ENCODE measurements at regions not wholly inside any gene's neighbourhood (a gene's known extent, or its start where the extent isn't known, plus 50 kb on each side); places are given as distances from the start of the nearest gene placed in this dataset.

- no peaks in the 10 kb centered on the region for H3K36me3 ChIP-seq (ENCODE audit: insufficient read depth, low read length)
- no peak overlapping the region for H3K4me2 ChIP-seq (ENCODE audit: insufficient read depth, low read length)
- no peaks in the 10 kb centered on the region for H3K79me2 ChIP-seq (ENCODE audit: insufficient read depth, low read length)
- H4K20me1 ChIP-seq (ENCODE audit: insufficient read depth, low read length) = no peaks in the 10 kb centered on the region
- no peak for DNase-seq
- H2AFZ ChIP-seq (ENCODE audit: low read depth, low read length) = no peak overlapping the region
- H3K4me1 ChIP-seq (ENCODE audit: insufficient read depth, low read length) = no peaks in the 10 kb centered on the region
- TF ChIP-seq, protein P1, sequence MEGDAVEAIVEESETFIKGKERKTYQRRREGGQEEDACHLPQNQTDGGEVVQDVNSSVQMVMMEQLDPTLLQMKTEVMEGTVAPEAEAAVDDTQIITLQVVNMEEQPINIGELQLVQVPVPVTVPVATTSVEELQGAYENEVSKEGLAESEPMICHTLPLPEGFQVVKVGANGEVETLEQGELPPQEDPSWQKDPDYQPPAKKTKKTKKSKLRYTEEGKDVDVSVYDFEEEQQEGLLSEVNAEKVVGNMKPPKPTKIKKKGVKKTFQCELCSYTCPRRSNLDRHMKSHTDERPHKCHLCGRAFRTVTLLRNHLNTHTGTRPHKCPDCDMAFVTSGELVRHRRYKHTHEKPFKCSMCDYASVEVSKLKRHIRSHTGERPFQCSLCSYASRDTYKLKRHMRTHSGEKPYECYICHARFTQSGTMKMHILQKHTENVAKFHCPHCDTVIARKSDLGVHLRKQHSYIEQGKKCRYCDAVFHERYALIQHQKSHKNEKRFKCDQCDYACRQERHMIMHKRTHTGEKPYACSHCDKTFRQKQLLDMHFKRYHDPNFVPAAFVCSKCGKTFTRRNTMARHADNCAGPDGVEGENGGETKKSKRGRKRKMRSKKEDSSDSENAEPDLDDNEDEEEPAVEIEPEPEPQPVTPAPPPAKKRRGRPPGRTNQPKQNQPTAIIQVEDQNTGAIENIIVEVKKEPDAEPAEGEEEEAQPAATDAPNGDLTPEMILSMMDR (IDR thresholded peaks at IDR 0.05; ENCODE audit: borderline replicate concordance, extremely low read depth, low read length, poor library complexity, severe bottlenecking) = no peak
- TF ChIP-seq EZH2 (IDR thresholded peaks at IDR 0.05; ENCODE audit: borderline replicate concordance, low read depth, low read length, severe bottlenecking) = no peak
- H3K27ac ChIP-seq (ENCODE audit: low read length) = no peak overlapping the region
- no peak for ATAC-seq (ENCODE audit: insufficient read depth, low read depth)
- no peak overlapping the region for H3K4me3 ChIP-seq (ENCODE audit: low read depth in 1 of 2, low read length in 2 of 2)
- H3K9ac ChIP-seq (ENCODE audit: low read depth, low read length) = no peak overlapping the region
- no peaks in the 10 kb centered on the region for H3K27me3 ChIP-seq (ENCODE audit: insufficient read depth, low read length, poor library complexity)
- H3K9me3 ChIP-seq (ENCODE audit: insufficient read depth, low read length, severe bottlenecking) = no peaks in the 10 kb centered on the region
These were observed 1422.5 kb upstream of the CDH6 start for GRCh38 chr5:29770936-29771335.

GRCh38 chr5:29769474-29769873, 1424.0 kb upstream of the CDH6 start:
- Histone ChIP-seq H3K4me1 (ENCODE audit: insufficient read depth, low read length) (no peaks in the 10 kb centered on the region), H4K20me1 (ENCODE audit: insufficient read depth, low read length) (no peaks in the 10 kb centered on the region), H3K9ac (ENCODE audit: low read depth, low read length) (no peak overlapping the region), H3K27me3 (ENCODE audit: insufficient read depth, low read length, poor library complexity) (no peaks in the 10 kb centered on the region), H3K36me3 (ENCODE audit: insufficient read depth, low read length) (no peaks in the 10 kb centered on the region), H3K9me3 (ENCODE audit: insufficient read depth, low read length, severe bottlenecking) (no peaks in the 10 kb centered on the region), H3K4me3 (ENCODE audit: low read depth in 1 of 2, low read length in 2 of 2) (no peak overlapping the region), H2AFZ (ENCODE audit: low read depth, low read length) (no peak overlapping the region), H3K79me2 (ENCODE audit: insufficient read depth, low read length) (no peaks in the 10 kb centered on the region), H3K4me2 (ENCODE audit: insufficient read depth, low read length) (no peak overlapping the region), H3K27ac (ENCODE audit: low read length) (no peak overlapping the region)
- no peak for DNase-seq
- ATAC-seq (ENCODE audit: insufficient read depth, low read depth) = no peak
- TF ChIP-seq, protein P1 (IDR thresholded peaks at IDR 0.05; ENCODE audit: borderline replicate concordance, extremely low read depth, low read length, poor library complexity, severe bottlenecking) = no peak
- TF ChIP-seq EZH2 (IDR thresholded peaks at IDR 0.05; ENCODE audit: borderline replicate concordance, low read depth, low read length, severe bottlenecking) = no peak

DNA sequence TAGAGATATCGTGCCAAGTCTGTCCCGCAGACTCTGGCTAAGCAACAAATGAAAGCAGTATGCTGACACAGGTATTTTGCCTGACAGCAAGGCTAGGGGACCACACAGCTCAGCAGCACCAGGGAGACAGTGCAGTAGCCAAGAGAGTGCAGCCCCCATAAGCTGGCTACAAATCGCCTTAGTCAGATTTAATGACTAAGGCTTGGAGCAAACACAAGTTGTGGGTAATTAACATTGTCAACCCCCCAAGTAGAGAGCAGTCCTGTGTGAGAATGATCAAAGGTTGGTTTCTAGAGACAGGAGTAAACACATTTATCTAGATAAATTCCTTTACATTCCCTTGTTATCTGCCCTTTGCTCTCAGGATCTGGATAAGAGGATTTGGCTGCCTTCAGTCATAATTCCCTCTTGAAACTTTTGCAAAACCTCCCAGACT, 1434.5 kb upstream of the CDH6 start:
- no peaks in the 10 kb centered on the region for H3K36me3 ChIP-seq (ENCODE audit: insufficient read depth, low read length)
- no peaks in the 10 kb centered on the region for H3K4me1 ChIP-seq (ENCODE audit: insufficient read depth, low read length)
- no peaks in the 10 kb centered on the region for H3K9me3 ChIP-seq (ENCODE audit: insufficient read depth, low read length, severe bottlenecking)
- no peak for TF ChIP-seq EZH2 (IDR thresholded peaks at IDR 0.05; ENCODE audit: borderline replicate concordance, low read depth, low read length, severe bottlenecking)
- TF ChIP-seq, protein P1 (IDR thresholded peaks at IDR 0.05; ENCODE audit: borderline replicate concordance, extremely low read depth, low read length, poor library complexity, severe bottlenecking) = no peak
- no peak overlapping the region for H2AFZ ChIP-seq (ENCODE audit: low read depth, low read length)
- H3K27ac ChIP-seq (ENCODE audit: low read length) = no peak overlapping the region
- ATAC-seq (ENCODE audit: insufficient read depth, low read depth) = no peak
- no peak overlapping the region for H3K9ac ChIP-seq (ENCODE audit: low read depth, low read length)
- no peaks in the 10 kb centered on the region for H3K79me2 ChIP-seq (ENCODE audit: insufficient read depth, low read length)
- no peaks in the 10 kb centered on the region for H3K27me3 ChIP-seq (ENCODE audit: insufficient read depth, low read length, poor library complexity)
- no peaks in the 10 kb centered on the region for H4K20me1 ChIP-seq (ENCODE audit: insufficient read depth, low read length)
- H3K4me2 ChIP-seq (ENCODE audit: insufficient read depth, low read length) = no peak overlapping the region
- no peak for DNase-seq
- no peak overlapping the region for H3K4me3 ChIP-seq (ENCODE audit: low read depth in 1 of 2, low read length in 2 of 2)

DNA sequence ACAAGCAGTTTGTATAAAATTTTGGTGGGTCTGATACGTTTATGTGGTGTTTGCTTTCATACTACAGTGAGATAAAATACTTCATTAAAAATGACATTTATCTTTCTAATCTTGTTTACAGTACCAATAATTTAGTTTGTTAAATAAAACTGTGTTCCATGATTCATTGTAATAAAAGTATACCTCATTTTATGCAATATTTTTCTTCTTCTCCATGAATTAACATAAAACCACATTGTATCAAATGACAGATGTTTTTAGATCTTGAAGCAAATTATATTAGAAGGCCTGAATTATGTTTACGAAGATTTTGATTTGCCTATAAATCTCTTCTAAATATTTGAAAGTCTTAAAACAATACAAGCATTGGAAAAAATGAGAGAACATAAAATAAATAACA, 1443.0 kb upstream of the CDH6 start:
- Histone ChIP-seq H3K36me3 (ENCODE audit: insufficient read depth, low read length) (no peaks in the 10 kb centered on the region), H3K4me3 (ENCODE audit: low read depth in 1 of 2, low read length in 2 of 2) (no peak overlapping the region), H3K27me3 (ENCODE audit: insufficient read depth, low read length, poor library complexity) (no peaks in the 10 kb centered on the region), H3K4me2 (ENCODE audit: insufficient read depth, low read length) (no peak overlapping the region), H3K27ac (ENCODE audit: low read length) (no peak overlapping the region), H4K20me1 (ENCODE audit: insufficient read depth, low read length) (no peaks in the 10 kb centered on the region), H3K4me1 (ENCODE audit: insufficient read depth, low read length) (no peaks in the 10 kb centered on the region), H3K9ac (ENCODE audit: low read depth, low read length) (no peak overlapping the region), H3K9me3 (ENCODE audit: insufficient read depth, low read length, severe bottlenecking) (no peaks in the 10 kb centered on the region), H3K79me2 (ENCODE audit: insufficient read depth, low read length) (no peaks in the 10 kb centered on the region), H2AFZ (ENCODE audit: low read depth, low read length) (no peak overlapping the region)
- no peak for DNase-seq
- no peak for TF ChIP-seq EZH2 (IDR thresholded peaks at IDR 0.05; ENCODE audit: borderline replicate concordance, low read depth, low read length, severe bottlenecking)
- TF ChIP-seq, protein P1 (IDR thresholded peaks at IDR 0.05; ENCODE audit: borderline replicate concordance, extremely low read depth, low read length, poor library complexity, severe bottlenecking) = no peak
- ATAC-seq (ENCODE audit: insufficient read depth, low read depth) = no peak

Data from DND-41 (cell line).